ENCODE measurements at regions not wholly inside any gene's neighbourhood (a gene's known extent, or its start where the extent isn't known, plus 50 kb on each side); places are given as distances from the start of the nearest gene placed in this dataset.

DNA sequence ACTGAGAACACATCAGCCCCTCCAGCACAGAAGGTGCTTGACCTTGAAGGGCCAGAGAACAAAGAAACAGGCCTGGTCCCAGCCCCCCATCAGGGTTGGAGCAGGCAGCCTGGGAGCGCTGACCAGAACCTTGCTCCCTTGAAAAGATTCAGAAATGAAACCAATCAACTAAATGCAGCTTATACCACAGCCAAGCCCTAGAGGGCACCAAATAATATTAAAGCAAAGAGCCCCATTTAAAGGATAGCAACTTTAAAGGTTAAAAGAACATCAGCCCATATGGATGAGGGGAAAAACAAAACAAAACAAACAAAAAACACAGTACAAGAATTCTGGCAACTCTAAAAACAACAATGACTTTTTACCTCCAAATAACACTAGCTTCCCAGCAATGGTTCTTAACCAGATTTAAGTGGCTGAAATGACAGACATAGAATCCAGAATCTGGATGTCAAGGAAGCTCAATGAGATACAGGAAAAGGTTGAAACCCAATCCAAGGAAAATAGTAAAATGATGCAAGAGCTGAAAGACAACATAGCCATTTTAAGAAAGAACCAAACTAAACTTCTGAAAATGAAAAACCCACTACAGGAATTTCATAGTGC lies 471.9 kb downstream of the MTRR start:
- Mint-ChIP-seq H3K9me3 (peaks cover 2% of the 10 kb centered on the region), H3K4me1 (peaks cover 3% of the 10 kb centered on the region), H3K27ac (no peak overlapping the region), H3K36me3 (ENCODE audit: low read depth) (no peaks in the 10 kb centered on the region), H3K4me3 (no peak overlapping the region), H3K27me3 (ENCODE audit: insufficient read depth) (no peaks in the 10 kb centered on the region)
- WGBS, 2 experiments (ENCODE audit: insufficient coverage in 1 of 2, insufficient read length in 1 of 2), result 66% methylated on average over 1 of the region's 1 CpG; no CpG with 5 or more reads in 1 of the 2 experiments
- no peak overlapping the region for H3K9ac ChIP-seq (ENCODE audit: extremely low read depth, low read length, poor library complexity, severe bottlenecking)
- H3K4me3 ChIP-seq (ENCODE audit: low read length), result no peak overlapping the region
- no peaks in the 10 kb centered on the region for H3K4me1 ChIP-seq (ENCODE audit: control insufficient read depth, insufficient read depth, low read length)
- TF ChIP-seq CTCF (conservative IDR thresholded peaks at IDR 0.05), result peak; percentile 78
- no peak for DNase-seq
- H3K27ac ChIP-seq (ENCODE audit: low read depth, low read length), result no peak overlapping the region
- no peaks in the 10 kb centered on the region for H3K9me3 ChIP-seq (ENCODE audit: control insufficient read depth, low read length)
- H3K36me3 ChIP-seq (ENCODE audit: control insufficient read depth, insufficient read depth, low read length), result no peaks in the 10 kb centered on the region
- no peaks in the 10 kb centered on the region for H3K27me3 ChIP-seq (ENCODE audit: control insufficient read depth, insufficient read depth, low read length, poor library complexity, severe bottlenecking)

DNA sequence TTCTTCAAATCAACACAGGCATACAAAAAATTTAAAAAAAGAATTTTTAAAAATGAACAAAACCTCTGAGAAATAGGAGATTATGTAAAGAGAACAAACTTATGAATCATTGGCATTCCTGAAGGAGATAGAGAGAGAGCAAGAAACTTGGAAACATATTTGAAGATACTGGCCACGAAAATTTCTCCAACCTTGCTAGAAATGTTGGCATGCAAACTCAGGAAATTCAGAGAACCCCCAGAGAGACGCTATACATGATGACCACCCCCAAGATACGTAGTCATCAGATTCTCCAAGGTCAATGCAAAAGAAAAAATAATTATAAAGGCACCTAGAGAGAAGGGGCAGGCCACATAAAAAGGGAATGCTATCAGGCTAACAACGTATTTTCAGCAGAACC lies 472.5 kb downstream of the MTRR start:
- no peaks in the 10 kb centered on the region for H3K36me3 Mint-ChIP-seq (ENCODE audit: low read depth)
- no peaks in the 10 kb centered on the region for H3K27me3 ChIP-seq (ENCODE audit: control insufficient read depth, insufficient read depth, low read length, poor library complexity, severe bottlenecking)
- DNase-seq, result no peak
- WGBS, 2 experiments (ENCODE audit: insufficient coverage in 1 of 2, insufficient read length in 1 of 2), result 60 to 100% methylated on average over 1 to 4 of the region's 4 CpGs
- H3K9ac ChIP-seq (ENCODE audit: extremely low read depth, low read length, poor library complexity, severe bottlenecking), result no peak overlapping the region
- no peaks in the 10 kb centered on the region for H3K36me3 ChIP-seq (ENCODE audit: control insufficient read depth, insufficient read depth, low read length)
- no peaks in the 10 kb centered on the region for H3K4me1 ChIP-seq (ENCODE audit: control insufficient read depth, insufficient read depth, low read length)
- H3K9me3 Mint-ChIP-seq, result peaks cover 2% of the 10 kb centered on the region
- no peak overlapping the region for H3K27ac Mint-ChIP-seq
- peaks cover 3% of the 10 kb centered on the region for H3K4me1 Mint-ChIP-seq
- no peaks in the 10 kb centered on the region for H3K27me3 Mint-ChIP-seq (ENCODE audit: insufficient read depth)
- no peaks in the 10 kb centered on the region for H3K9me3 ChIP-seq (ENCODE audit: control insufficient read depth, low read length)
- H3K4me3 ChIP-seq (ENCODE audit: low read length), result no peak overlapping the region
- no peak overlapping the region for H3K4me3 Mint-ChIP-seq
- no peak for TF ChIP-seq CTCF (conservative IDR thresholded peaks at IDR 0.05)
- no peak overlapping the region for H3K27ac ChIP-seq (ENCODE audit: low read depth, low read length)

DNA sequence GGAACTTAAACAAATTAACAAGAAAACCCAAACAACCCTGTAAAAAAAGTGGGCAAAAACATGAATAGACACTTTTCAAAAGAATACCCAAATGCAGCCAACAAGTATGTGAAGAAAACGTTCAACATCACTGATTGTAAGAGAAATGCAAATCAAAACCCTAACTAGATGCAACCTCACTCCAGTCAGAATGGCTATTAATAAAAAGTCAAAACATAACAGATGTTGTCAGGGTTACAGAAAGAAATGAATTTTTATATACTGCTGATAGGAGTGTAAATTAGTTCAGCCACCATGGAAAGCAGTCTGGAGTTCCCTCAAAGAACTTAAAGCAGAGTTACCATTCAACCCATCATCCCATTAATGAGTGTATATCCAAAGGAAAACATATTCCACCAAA lies 479.0 kb downstream of the MTRR start:
- Histone ChIP-seq H3K36me3 (ENCODE audit: control insufficient read depth, insufficient read depth, low read length) (no peaks in the 10 kb centered on the region), H3K4me3 (ENCODE audit: low read length) (no peak overlapping the region), H3K27me3 (ENCODE audit: control insufficient read depth, insufficient read depth, low read length, poor library complexity, severe bottlenecking) (no peaks in the 10 kb centered on the region), H3K4me1 (ENCODE audit: control insufficient read depth, insufficient read depth, low read length) (no peaks in the 10 kb centered on the region), H3K9me3 (ENCODE audit: control insufficient read depth, low read length) (no peaks in the 10 kb centered on the region), H3K9ac (ENCODE audit: extremely low read depth, low read length, poor library complexity, severe bottlenecking) (no peak overlapping the region), H3K27ac (ENCODE audit: low read depth, low read length) (no peak overlapping the region)
- no peak for DNase-seq
- Mint-ChIP-seq H3K27ac (no peak overlapping the region), H3K4me1 (no peaks in the 10 kb centered on the region), H3K27me3 (ENCODE audit: insufficient read depth) (no peaks in the 10 kb centered on the region), H3K9me3 (peaks cover 3% of the 10 kb centered on the region), H3K36me3 (ENCODE audit: low read depth) (no peaks in the 10 kb centered on the region), H3K4me3 (no peak overlapping the region)
- 87 to 100% methylated on average over 1 of the region's 1 CpG for WGBS, 2 experiments (ENCODE audit: insufficient coverage in 1 of 2, insufficient read length in 1 of 2)
- no peak for TF ChIP-seq CTCF (conservative IDR thresholded peaks at IDR 0.05)

Measured in endodermal cell (in vitro differentiated cells).